NCI-H2227 treated with DMSO at 0.1 percent for 48 hours (cell line): ENCODE measurements at regions not wholly inside any gene's neighbourhood (a gene's known extent, or its start where the extent isn't known, plus 50 kb on each side); places are given as distances from the start of the nearest gene placed in this dataset.

Experiments used
- DNase-seq: peaks from one replicate; lab custom pipeline; 2025; lab: John Stamatoyannopoulos, UW

DNA sequence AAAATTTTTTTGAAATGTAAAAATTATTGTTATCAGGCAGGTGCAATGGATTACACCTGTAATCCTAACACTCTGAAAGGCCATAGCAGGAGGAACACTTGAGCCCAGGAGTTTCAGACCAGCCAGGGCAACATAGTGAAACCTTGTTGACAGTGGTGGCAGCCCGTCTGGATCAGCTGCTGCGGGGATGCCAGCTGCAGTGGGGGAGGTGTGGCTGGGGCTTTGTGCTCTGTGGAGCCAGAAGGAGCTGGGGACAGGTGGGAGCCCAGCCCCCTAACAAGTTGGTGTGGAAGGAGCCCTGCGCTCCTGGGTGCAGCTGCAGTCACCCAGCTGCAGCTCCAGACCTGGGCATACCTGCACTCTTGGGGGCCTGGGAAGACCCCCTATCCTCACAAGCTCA is 182.4 kb upstream of the MC4R start:
- no peak for DNase-seq

DNA sequence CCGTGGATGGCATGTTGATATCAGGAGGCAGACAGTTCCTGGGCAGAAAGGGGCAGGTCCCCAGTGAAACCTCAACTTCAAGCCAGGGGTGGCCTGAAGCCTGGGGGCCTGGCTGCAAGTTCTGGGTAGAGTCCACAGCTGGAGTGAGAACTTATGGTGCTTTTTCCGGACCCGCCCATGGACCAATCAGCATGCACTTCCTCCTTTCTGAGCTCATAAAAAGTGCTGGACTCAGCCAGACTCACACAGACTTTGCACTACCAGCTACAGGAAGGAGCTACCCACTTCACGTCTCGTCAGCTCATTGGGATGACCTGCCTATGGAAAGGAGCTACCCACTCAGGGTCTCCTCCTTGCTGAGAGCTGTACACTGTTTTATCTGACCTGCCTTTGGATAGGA is 183.1 kb upstream of the MC4R start:
- no peak for DNase-seq

- no peak for DNase-seq
These were observed 183.8 kb upstream of the MC4R start for GRCh38 chr18:60556326-60556725.

DNA sequence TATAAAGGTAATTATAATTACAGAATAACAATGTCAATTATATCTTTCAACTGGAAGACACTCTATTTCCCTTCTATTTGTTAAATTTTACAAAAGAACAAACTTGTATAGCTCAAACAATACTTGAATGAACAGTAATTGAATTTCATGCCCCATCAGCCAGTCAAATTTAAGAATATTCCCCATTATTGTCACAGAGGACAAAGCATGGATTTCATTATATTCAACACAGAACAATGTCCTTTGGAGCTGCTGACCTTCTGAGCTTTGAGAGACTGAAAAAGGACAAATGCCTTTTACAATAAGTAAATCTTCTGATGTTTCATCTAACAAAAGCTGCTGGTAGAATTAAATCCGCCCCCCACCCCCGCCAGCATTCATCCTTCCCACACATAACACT is 187.5 kb upstream of the MC4R start:
- DNase-seq = no peak

- DNase-seq = no peak
These were observed 190.5 kb upstream of the MC4R start for GRCh38 chr18:60563082-60563481.

GRCh38 chr18:60568220-60568619 is 195.6 kb upstream of the MC4R start:
- DNase-seq = no peak

- DNase-seq = no peak
These were observed 197.6 kb upstream of the MC4R start for GRCh38 chr18:60570172-60570571.

GRCh38 chr18:60577457-60577856 is 204.9 kb upstream of the MC4R start:
- no peak for DNase-seq

- no peak for DNase-seq
These were observed 213.1 kb upstream of the MC4R start for GRCh38 chr18:60585670-60586069.

DNA sequence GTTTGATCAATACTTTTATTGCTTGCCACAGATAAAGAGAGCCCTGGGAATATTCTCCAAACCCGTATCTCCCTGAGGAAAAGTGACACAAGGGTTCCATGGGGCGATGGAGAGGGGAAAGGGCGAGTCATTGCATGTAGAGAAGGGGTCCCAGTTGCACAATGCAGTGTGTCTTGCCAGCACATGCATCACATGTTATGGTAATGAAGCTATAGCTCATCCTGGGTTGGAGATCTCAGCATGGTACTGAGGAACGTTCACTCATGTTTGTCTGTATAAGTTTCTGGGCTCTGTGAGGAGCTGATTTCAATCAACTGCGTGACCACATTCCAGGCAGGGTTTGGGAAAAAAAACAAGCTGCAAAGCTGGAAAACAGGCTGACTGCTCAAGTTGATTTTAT is 220.7 kb upstream of the MC4R start:
- DNase-seq = no peak

DNA sequence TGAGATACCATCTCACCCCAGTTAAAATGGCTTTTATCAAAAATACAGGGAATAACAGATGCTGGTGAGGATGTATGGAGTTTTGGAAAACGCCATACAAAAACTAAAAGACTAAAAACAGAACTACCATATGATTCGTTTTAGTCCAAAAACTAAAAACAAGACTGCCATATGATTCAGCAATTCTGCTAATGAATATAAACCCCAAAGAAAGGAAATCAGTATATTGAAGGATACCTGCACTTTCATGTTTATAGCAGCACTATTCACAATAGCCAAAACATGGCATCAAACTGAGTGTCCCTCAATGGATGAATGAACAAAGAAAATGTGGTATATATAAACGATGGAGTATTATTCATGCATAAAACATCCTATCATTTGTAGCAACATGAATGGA is 224.4 kb upstream of the MC4R start:
- DNase-seq = no peak

- no peak for DNase-seq
These were observed 226.7 kb upstream of the MC4R start for GRCh38 chr18:60599267-60599666.

GRCh38 chr18:60599995-60600394 is 227.4 kb upstream of the MC4R start:
- DNase-seq = no peak

DNA sequence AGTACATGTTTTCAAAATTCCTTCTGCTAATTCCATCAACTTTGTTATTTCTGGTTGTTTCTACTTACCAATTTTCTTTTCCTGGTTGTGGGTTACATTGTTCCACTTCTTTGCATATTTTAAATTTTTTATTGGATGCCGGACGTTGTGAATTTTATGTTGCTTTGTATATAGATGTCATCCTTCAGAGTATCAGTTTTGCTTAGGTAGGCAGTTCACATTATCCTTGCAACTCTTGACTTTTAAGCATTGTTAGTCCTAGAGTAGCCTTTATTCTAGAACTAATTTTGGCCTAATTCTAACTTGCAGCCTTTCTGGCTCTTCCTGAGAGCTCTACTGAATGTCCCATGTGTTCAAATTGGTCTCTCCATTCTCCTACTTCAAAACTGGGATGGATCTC is 228.7 kb upstream of the MC4R start:
- no peak for DNase-seq

DNA sequence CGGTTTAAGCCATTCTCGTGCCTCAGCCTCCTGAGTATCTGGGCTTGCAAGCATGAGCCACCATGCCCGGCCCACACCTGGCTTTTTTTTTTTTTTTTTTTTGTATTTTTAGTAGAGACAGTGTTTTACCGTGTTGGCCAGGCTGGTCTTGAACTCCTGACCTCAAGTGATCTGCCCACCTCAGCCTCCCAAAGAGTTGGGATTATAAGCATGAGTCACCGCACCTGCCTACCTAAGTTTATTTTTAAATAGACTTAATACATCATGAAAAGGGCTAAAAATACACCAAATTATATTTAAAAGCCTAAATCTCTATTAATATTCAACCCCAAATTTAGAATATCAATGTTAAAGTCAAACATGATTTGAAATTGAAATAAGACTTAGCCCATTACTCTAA is 250.8 kb upstream of the MC4R start:
- no peak for DNase-seq

DNA sequence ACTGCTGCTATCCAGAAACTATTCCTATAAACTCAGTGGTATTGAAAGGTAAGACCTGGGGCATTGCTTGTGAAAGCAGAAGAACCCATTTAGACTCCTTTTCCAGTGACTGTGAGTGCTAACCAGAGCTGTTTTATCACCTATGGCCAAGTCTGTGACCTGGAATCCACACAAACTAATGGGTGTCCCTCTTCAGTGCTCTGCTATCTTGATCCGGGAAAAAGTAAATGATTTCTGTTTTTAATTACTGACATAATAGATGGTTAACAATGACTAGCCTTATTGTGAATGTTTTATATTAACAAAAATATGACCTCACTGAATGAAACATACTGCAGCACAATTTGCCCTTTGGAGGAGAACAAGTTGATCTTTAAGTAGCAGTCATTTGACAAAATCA is 251.6 kb upstream of the MC4R start:
- DNase-seq = no peak

GRCh38 chr18:60639836-60640235 is 267.3 kb upstream of the MC4R start:
- DNase-seq = no peak

DNA sequence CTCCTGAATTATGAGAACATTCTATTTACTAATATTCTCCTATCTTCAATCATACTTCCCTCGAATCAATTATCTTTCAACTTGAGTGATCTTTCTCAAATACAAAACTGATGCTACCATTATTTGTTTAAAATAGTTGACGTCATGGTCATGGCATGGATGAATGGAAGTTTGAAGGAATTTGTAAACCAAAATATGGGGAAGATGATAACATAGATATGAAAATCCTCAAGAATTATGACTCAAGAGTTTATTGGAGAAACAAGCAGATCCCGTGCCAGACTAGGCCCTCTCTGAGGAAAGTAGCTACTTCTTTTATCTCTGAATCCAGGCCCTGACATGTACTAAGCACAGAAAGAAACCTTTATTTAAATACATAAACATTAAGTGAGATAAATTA is 270.4 kb upstream of the MC4R start:
- DNase-seq = no peak

DNA sequence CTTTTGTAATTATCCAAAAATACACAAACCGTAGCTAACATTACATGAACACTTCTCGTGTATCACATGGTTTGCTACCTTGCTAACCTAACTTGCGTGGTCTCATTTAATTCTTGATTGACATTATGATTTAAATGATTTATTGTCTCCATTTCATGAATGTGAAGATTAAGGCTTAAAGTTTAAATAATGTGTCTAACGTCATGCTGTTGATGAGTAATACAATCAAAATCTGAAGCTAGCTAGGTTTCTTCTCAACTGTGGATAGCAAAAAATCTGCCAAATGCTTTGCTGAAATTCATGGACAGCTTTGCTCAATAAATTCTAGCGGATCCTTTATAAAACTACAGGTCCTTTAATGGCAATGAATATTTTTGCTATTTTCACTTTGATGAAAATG is 274.1 kb upstream of the MC4R start:
- DNase-seq = no peak

DNA sequence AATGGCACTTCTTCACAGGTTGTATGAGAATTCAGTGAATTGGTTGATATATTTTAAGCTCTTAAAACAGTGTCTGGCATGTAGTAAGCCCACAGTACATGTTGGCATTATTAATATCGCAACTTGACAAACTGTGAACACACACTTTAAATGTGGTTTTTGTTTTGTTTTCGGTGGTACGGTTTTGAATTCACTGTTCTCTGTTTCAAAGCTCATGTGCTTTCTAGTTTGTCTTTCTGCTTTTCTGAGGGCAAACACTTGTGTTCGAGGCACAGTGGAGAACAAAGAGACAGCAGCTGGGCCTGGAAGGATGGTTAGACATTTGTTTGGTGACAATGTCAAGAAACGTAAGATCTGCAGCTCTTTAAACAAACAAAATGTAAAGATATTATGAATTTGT is 276.5 kb upstream of the MC4R start:
- DNase-seq = no peak

DNA sequence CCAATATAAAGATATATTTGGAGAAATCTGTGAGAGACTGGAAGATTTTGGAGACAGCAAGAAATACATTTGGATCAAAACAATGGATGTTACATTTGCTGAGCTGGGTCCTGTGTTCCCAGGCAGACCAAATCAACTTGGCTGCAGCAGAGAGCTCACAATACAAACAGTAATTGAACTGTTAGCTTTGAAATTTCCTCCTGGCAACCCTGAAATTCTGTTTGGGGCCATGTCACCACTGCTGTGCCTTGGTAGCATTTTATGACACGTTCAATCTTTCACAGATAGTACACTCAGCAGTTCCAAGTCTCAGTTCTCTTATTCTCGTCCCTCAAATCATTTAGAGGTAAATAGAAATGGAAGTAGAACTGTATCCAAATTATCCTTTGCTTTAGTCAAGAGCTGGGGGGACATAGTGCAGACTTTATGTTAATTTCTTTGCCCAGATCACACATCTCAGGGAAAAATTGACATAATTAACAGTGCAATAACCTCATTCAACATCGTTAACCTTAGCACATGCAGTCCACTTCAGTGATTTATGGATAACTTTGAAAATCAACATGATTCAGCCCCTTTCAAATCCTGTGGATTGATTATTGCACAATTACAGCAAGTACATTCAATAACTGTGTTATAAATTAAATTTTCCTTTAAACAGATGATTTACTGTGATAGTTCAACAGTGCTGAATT is 277.4 kb upstream of the MC4R start:
- DNase-seq = no peak

GRCh38 chr18:60654298-60654697 is 281.7 kb upstream of the MC4R start:
- no peak for DNase-seq

DNA sequence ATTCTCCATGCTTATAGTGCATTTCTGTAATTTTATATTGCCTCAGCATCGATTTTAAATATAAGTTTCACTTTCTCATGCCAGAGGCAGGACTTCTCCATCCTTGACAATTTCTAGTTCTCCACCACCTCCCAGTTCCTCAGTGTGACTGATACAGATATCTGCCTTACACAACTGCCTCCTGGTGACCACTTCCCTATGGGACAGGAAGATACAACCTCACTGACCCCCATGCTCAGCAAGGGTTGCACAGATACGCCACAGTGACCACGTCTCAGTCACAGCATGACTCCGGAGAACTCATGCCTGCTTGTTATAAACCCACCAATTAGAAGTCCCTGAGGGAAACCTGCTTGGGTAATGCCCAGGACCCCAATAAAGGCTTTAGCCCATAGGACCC is 284.0 kb upstream of the MC4R start:
- no peak for DNase-seq

- DNase-seq = no peak
These were observed 289.9 kb upstream of the MC4R start for GRCh38 chr18:60662491-60662890.
